Stomach (tissue), 8 donors: ENCODE measurements at regions not wholly inside any gene's neighbourhood (a gene's known extent, or its start where the extent isn't known, plus 50 kb on each side); places are given as distances from the start of the nearest gene placed in this dataset.
"Not testable (repeated sequence)": the region's sequence is repeated elsewhere in the genome, so short reads cannot be mapped to it uniquely, and the experiment has no call there.

Source experiments
- DNase-seq, 2 donors: peaks; one replicate each; pipeline versions ENCODE4 v3.0.0 to v3.0.0-alpha.2; 2013 to 2019
- H3K27ac ChIP-seq, 5 donors: fragments of 200-600 bp in 4 of 5; sonication (generic) in 4 of 5; one replicate each; pipeline ENCODE4 v1.5.1; 2013 to 2019; ENCODE audit warnings: mild to moderate bottlenecking in 1 of 5, moderate library complexity in 1 of 5
- H3K27me3 ChIP-seq, 3 donors: fragments of 200-600 bp; sonication (generic); one replicate each; pipeline ENCODE4 v1.5.1; 2017 to 2019; ENCODE audit warnings: mixed run types in 1 of 3
- H3K36me3 ChIP-seq, 4 donors: fragments of 200-600 bp; sonication (generic); 1 replicate in 3 of 4; 2 replicates in 1 of 4; pipeline ENCODE4 v1.5.1; 2016 to 2019
- H3K4me1 ChIP-seq, 4 donors: fragments of 200-600 bp; sonication (generic); one replicate each; pipeline ENCODE4 v1.5.1; 2016 to 2019
- H3K4me3 ChIP-seq, 4 donors: fragments of 200-600 bp; sonication (generic) in 3 of 4; one replicate each; pipeline ENCODE4 v1.5.1; 2016 to 2019; ENCODE audit warnings: mild to moderate bottlenecking in 1 of 4
- H3K9me3 ChIP-seq, 4 donors: fragments of 200-600 bp; sonication (generic); one replicate each; pipeline ENCODE4 v1.5.1; 2016 to 2019
- CTCF ChIP-seq, 7 experiments: fragments of 450-650 bp in 4 of 7; fragments of 200-600 bp in 3 of 7; sonication (generic) in 3 of 7; IDR thresholded peaks; one replicate each; pipeline ENCODE4 v1.5.1; 2016 to 2019; ENCODE audit warnings: antibody characterized with exemption in 7 of 7, control low read depth in 2 of 7, mild to moderate bottlenecking in 1 of 7
- EP300 ChIP-seq: sonication (generic); formaldehyde crosslinking; IDR thresholded peaks from one replicate; pipeline ENCODE4 v1.6.1; 2017; ENCODE audit warnings: antibody characterized with exemption
- POLR2A ChIP-seq, 4 donors: fragments of 450-650 bp; IDR thresholded peaks; one replicate each; pipeline ENCODE4 v1.6.1; 2016; ENCODE audit warnings: antibody characterized with exemption in 4 of 4, control low read depth in 2 of 4, mild to moderate bottlenecking in 1 of 4, moderate library complexity in 1 of 4
- POLR2AphosphoS5 ChIP-seq, 3 donors: sonication (generic); formaldehyde crosslinking; IDR thresholded peaks; one replicate each; pipeline ENCODE4 v1.6.1; 2016; ENCODE audit warnings: antibody characterized with exemption in 3 of 3
- WGBS, 5 donors: extraction: QIAGEN DNeasy Blood & Tissue Kit in 3 of 5; methylation state at CpG; one replicate each; pipeline versions ENCODE4 v1.1.5 to v1.1.7; 2013 to 2018; 5-methylcytosine and 5-hydroxymethylcytosine counted together
- intact Hi-C: fragments of 100-400 bp; cut with DNase I; formaldehyde crosslinking; loops from one replicate; pipeline ENCODE4 v1.15.1; 2023; ENCODE audit warnings: low total_unique reads
- donor health status: healthy with polysubstance abuse.
- donor health status: Bipolar disorder and iron deficiency.
- donor health status: healthy.

DNA sequence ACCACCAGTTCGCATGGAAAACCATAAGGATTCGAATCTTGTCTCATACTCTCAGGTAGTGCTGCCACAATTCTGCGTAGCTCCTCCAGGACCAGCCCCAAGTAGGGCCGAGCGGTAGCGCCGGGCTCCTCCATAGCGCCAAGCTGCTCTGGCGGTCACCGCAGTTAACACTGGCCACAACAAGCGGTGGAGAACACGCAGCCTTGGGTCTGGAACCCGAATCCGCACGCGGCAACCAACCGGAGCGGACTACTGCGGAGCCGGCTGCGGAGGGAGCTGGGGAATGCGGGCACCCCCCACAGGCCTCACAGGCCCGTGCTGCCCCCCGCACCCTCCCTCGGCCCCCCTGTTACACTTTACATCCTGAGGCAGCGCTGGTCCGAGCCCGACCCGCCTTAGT is 531.5 kb downstream of the STK39 start:
- Histone ChIP-seq H3K36me3 (no peaks in the 10 kb centered on the region), H3K4me3 (no peak overlapping the region), H3K9me3 (no peaks in the 10 kb centered on the region), H3K27me3 (no peaks in the 10 kb centered on the region), H3K27ac (no peak overlapping the region), H3K4me1 (no peaks in the 10 kb centered on the region)
- DNase-seq, result no peak
- intact Hi-C loops, result no loop called here
- no peak for TF ChIP-seq POLR2AphosphoS5 (IDR thresholded peaks at IDR 0.05)
- TF ChIP-seq POLR2A (IDR thresholded peaks at IDR 0.05), result no peak
- no peak for TF ChIP-seq CTCF (IDR thresholded peaks at IDR 0.05)
- TF ChIP-seq EP300, result no peak
- WGBS, 5 donors, result 89 to 94% (median 91%) methylated on average over 29 of the region's 29 CpGs

GRCh38 chr2:167715498-167715897 is 531.9 kb downstream of the STK39 start:
- H3K9me3 ChIP-seq, DNase-seq, H3K4me1 ChIP-seq, intact Hi-C loops, H3K4me3 ChIP-seq, H3K27me3 ChIP-seq, H3K27ac ChIP-seq, H3K36me3 ChIP-seq: not testable (repeated sequence)
- 85 to 98% (median 89%) methylated on average over 4 of the region's 4 CpGs for WGBS, 5 donors

DNA sequence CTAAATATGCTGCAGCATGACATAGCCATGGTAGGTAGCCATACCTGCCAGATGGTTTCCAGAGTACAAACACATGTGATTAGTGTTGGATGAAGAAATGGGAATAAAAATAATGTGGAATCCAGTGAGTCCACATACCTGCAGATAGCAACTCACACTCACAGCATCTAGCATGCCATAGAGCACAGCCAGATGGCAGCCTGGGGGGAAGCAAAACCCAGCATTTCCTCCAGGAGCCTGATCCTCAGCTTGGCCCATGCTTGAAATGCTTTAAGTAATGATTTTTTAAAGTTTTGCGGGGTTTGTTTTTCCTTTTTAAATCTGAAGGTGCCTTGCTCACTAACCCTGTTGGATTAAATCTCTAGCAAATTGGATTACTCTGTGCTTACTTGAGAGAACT is 535.1 kb downstream of the STK39 start:
- Histone ChIP-seq H3K36me3 (no peaks in the 10 kb centered on the region), H3K4me3 (no peak overlapping the region), H3K4me1 (no peaks in the 10 kb centered on the region), H3K27me3 (no peaks in the 10 kb centered on the region), H3K27ac (no peak overlapping the region), H3K9me3 (no peaks in the 10 kb centered on the region)
- intact Hi-C loops, result no loop called here
- 92 to 100% (median 96%) methylated on average over 1 of the region's 1 CpG for WGBS, 5 donors
- DNase-seq, result no peak
- TF ChIP-seq POLR2A (IDR thresholded peaks at IDR 0.05) (no peak), POLR2AphosphoS5 (IDR thresholded peaks at IDR 0.05) (no peak), CTCF (IDR thresholded peaks at IDR 0.05) (no peak), EP300 (no peak)

DNA sequence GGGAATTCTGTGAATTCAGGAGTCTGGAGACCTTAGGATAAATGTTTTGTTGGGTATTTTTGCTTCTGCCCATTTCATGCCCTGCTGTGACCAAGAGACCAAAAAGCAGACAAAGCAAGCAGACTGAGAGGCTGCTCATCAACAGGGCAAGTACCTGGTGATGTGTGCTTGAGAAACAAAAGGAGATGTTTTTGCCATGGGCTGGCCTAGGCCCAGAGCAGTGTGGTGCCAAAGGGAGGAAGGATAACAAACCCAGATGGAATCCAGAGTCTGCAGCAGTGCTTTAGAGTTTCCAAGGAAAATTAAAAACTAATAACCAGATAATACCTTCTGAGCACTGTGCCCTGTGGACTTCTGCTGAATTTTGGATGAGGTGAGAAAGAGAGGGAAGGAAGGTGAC is 538.4 kb downstream of the STK39 start:
- Histone ChIP-seq H3K27me3 (no peaks in the 10 kb centered on the region), H3K4me1 (no peaks in the 10 kb centered on the region), H3K4me3 (no peak overlapping the region), H3K27ac (no peak overlapping the region), H3K9me3 (no peaks in the 10 kb centered on the region), H3K36me3 (no peaks in the 10 kb centered on the region)
- no peak for TF ChIP-seq POLR2A (IDR thresholded peaks at IDR 0.05)
- no peak for TF ChIP-seq EP300
- no peak for TF ChIP-seq CTCF (IDR thresholded peaks at IDR 0.05)
- no peak for TF ChIP-seq POLR2AphosphoS5 (IDR thresholded peaks at IDR 0.05)
- intact Hi-C loops, result no loop called here
- no peak for DNase-seq

- Histone ChIP-seq H3K27ac (no peak overlapping the region), H3K9me3 (no peaks in the 10 kb centered on the region), H3K4me1 (no peaks in the 10 kb centered on the region), H3K4me3 (no peak overlapping the region), H3K36me3 (no peaks in the 10 kb centered on the region), H3K27me3 (no peaks in the 10 kb centered on the region)
- TF ChIP-seq EP300, result no peak
- no peak for TF ChIP-seq POLR2A (IDR thresholded peaks at IDR 0.05)
- no peak for TF ChIP-seq POLR2AphosphoS5 (IDR thresholded peaks at IDR 0.05)
- no peak for TF ChIP-seq CTCF (IDR thresholded peaks at IDR 0.05)
- DNase-seq, result no peak
- WGBS, 5 donors, result 40 to 78% (median 64%) methylated on average over 2 of the region's 2 CpGs
- intact Hi-C loops, result no loop called here
These were observed 540.6 kb downstream of the STK39 start for GRCh38 chr2:167706800-167707199.
